ENCODE measurements at regions not wholly inside any gene's neighbourhood (a gene's known extent, or its start where the extent isn't known, plus 50 kb on each side); places are given as distances from the start of the nearest gene placed in this dataset.

GRCh38 chr1:22224631-22225030, 81.7 kb upstream of the WNT4 start:
- TF ChIP-seq POLR2AphosphoS5 (IDR thresholded peaks at IDR 0.05; ENCODE audit: borderline replicate concordance, low read depth, low read length): no peak
- no peak for TF ChIP-seq EZH2 (IDR thresholded peaks at IDR 0.05)
- TF ChIP-seq FOXP2 (optimal IDR thresholded peaks at IDR 0.05; ENCODE audit: control extremely low read depth, extremely low read length, insufficient read depth): no peak
